Pons (tissue), 1 donor: ENCODE measurements at regions not wholly inside any gene's neighbourhood (a gene's known extent, or its start where the extent isn't known, plus 50 kb on each side); places are given as distances from the start of the nearest gene placed in this dataset.

Source experiments
- DNase-seq: peaks from one replicate; pipeline ENCODE4 v3.0.0-alpha.2; 2016; ENCODE audit warnings: low spot score

- no peak for DNase-seq
These were observed 122.9 kb upstream of the SALL3 start for GRCh38 chr18:78856569-78857313.

GRCh38 chr18:78857314-78858150 lies 122.1 kb upstream of the SALL3 start:
- no peak for DNase-seq

GRCh38 chr18:78859686-78860085 lies 119.9 kb upstream of the SALL3 start:
- DNase-seq: no peak

- no peak for DNase-seq
These were observed 119.5 kb upstream of the SALL3 start for GRCh38 chr18:78860117-78860516.

- DNase-seq: no peak
These were observed 118.5 kb upstream of the SALL3 start for GRCh38 chr18:78861116-78861515.

- DNase-seq: no peak
These were observed 117.9 kb upstream of the SALL3 start for GRCh38 chr18:78861706-78862105.

GRCh38 chr18:78862395-78862794 lies 117.2 kb upstream of the SALL3 start:
- no peak for DNase-seq

- DNase-seq: no peak
These were observed 114.5 kb upstream of the SALL3 start for GRCh38 chr18:78865056-78865598.

- no peak for DNase-seq
These were observed 113.8 kb upstream of the SALL3 start for GRCh38 chr18:78865771-78866310.

- DNase-seq: no peak
These were observed 112.5 kb upstream of the SALL3 start for GRCh38 chr18:78867131-78867530.

GRCh38 chr18:78868330-78869316 lies 111.0 kb upstream of the SALL3 start:
- DNase-seq: no peak

- DNase-seq: peak; percentile 26
These were observed 108.0 kb upstream of the SALL3 start for GRCh38 chr18:78871618-78872017.

- DNase-seq: no peak
These were observed 105.6 kb upstream of the SALL3 start for GRCh38 chr18:78873926-78874500.

- peak; percentile 28 for DNase-seq
These were observed 104.4 kb upstream of the SALL3 start for GRCh38 chr18:78875016-78875777.

GRCh38 chr18:78875778-78876650 lies 103.6 kb upstream of the SALL3 start:
- DNase-seq: no peak

- DNase-seq: no peak
These were observed 102.8 kb upstream of the SALL3 start for GRCh38 chr18:78876868-78877267.

- DNase-seq: no peak
These were observed 101.3 kb upstream of the SALL3 start for GRCh38 chr18:78878335-78878734.

- DNase-seq: peak; percentile 11
These were observed 100.3 kb upstream of the SALL3 start for GRCh38 chr18:78879072-78879883.
